ENCODE measurements at regions not wholly inside any gene's neighbourhood (a gene's known extent, or its start where the extent isn't known, plus 50 kb on each side); places are given as distances from the start of the nearest gene placed in this dataset.
"Not testable (repeated sequence)": the region's sequence is repeated elsewhere in the genome, so short reads cannot be mapped to it uniquely, and the experiment has no call there.

DNA sequence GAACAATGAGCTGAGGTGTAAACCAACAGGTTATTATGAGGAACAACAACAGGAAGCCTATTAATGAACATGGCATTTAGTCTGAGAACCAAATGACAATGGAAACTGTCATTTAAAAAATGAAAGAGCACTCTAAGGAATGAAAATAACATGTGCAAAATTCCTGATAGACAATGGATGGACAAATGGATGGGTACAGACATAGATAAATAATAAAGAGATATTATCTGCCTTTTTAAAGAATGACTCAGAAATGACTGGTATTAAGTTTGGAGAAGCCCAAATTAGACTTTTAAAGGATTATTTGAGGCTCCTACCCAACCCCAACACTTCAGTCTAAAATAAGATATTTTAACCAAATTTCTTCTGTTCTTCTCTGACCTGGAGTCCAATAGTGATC, 650.5 kb upstream of the ZNF385D start:
- DNase-seq = no peak

DNA sequence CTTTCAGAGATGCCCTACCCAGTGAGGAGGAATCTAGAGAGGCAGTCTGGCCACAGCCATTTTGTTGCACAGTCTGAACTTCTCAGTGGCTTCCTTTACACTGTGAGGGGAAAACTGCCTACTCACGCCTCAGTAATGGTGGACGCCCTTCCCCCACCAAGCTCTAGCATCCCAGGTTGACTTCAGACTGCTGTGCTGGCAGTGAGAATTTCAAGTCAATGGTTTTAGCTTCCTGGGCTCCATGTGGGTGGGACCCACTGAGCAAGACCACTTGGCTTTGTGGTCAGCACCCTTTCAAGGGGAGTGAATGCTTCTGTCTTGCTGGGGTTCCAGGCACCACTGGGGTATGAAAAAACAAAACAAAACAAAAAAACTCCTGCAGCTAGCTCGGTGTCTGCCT, 663.2 kb upstream of the ZNF385D start:
- no peak for DNase-seq

DNA sequence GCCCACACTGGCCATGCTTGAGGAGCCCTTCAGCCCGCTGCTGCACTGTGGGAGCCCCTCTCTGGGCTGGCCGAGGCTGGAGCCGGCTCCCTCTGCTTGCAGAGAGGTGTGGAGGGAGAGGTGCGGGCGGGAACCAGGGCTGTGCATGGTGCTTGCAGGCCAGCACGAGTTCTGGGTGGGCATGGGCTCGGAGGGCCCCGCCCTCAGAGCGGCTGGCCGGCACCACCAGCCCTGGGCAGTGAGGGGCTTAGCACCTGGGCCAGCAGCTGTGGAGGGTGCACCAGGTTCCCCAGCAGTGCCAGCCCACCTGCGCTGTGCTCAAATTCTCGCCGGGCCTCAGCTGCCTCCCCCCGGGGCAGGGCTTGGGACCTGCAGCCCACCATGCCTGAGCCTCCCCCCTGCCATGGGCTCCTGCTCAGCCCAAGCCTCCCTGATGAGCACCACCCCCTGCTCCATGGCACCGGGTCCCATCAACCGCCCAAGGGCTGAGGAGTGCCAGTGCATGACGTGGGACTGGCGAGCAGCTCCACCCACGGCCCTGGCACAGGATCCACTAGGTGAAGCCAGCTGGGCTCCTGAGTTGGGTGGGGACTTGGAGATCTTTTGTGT, 665.9 kb upstream of the ZNF385D start:
- DNase-seq = not testable (repeated sequence)

DNA sequence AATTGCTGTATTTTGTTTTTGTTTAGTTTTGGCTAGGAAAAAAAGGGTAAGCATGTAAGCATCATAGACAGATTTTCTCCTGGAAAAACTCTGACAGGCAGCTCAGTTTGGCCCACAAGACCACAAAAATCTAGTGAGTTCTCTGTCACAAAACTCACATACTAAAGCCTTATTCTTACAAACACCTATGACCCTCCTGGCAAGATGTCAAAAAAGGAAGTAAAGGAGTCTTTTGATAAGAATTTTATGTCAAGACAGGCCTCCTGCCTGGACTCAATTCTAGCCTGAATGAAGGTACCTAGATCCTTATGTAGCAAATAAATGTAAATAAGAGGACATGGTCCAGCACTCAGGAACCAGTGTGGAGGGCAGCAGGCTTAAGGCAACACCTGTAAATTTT, 668.3 kb upstream of the ZNF385D start:
- DNase-seq = no peak

DNA sequence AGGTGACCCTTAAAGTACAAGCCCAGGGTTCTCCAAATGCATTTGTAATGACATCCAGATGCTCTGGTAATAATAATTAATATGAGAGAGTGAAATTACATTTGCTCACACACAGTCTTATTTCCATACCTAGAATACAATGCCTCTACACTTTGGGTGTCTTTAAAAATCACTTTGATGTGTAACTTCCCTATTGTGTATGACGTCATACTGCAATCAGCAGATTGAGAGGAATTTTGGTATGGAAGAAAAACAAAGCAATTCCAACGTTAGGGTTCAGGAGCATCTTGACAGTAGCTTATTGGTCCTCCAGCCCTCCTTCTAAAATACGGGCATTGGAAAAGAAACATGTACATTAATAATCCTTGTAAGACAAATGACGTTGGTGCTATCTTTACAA, 670.6 kb upstream of the ZNF385D start:
- DNase-seq = no peak

DNA sequence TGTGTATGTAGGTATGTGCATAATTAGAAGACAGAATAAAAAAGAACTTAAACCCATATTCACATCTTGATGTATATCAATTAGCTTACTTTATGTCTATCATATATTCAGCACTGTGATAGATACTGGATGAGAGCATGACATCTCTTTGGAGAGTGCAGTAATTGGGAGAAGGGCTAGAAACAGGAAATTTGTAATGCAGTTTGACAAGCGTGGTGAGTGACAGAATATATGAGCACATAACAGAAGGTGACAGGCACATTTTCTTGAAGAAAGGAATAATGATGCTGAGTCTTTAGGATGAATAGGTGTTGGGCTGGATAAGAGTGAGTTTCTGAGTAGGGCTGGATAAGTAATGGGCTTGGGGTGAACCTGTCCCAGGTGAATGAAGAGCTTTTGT, 680.3 kb upstream of the ZNF385D start:
- DNase-seq = no peak

DNA sequence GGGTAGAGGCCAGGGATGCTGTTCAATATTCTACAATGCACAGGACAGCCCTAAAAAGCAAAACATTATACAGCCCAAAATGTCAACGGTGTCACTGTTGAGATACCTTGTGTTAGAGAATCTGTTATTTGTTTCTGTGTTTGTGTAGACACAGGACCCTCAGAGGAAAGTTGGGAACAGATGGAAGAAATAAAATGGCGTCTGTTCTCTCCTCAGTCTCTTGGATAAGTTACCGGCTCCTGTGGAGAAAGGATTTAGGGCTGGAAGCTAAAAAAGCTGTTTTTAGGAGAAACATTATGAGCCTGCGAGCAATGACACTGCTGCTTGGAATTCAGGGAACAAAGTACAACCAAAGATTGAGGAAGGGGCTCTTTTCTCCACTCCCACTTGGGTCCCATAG, 688.6 kb upstream of the ZNF385D start:
- DNase-seq = no peak

DNA sequence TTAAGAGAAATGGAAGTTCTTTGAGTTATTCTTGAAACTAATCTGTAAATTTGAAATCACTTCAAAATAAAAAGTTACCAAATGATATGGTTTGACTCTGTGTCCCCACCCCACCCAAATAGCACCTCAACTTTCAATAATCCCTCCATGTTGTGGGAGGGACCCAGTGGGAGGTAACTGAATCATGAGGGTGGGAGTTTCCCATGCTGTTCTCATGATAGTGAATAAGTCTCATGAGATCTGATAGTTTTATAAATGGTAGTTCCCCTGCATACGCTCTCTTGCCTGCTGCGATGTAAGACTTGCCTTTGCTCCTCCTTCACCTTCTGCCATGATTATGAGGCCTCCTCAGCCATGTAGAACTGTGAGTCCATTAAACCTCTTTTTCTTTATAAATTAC, 690.7 kb upstream of the ZNF385D start:
- no peak for DNase-seq

DNA sequence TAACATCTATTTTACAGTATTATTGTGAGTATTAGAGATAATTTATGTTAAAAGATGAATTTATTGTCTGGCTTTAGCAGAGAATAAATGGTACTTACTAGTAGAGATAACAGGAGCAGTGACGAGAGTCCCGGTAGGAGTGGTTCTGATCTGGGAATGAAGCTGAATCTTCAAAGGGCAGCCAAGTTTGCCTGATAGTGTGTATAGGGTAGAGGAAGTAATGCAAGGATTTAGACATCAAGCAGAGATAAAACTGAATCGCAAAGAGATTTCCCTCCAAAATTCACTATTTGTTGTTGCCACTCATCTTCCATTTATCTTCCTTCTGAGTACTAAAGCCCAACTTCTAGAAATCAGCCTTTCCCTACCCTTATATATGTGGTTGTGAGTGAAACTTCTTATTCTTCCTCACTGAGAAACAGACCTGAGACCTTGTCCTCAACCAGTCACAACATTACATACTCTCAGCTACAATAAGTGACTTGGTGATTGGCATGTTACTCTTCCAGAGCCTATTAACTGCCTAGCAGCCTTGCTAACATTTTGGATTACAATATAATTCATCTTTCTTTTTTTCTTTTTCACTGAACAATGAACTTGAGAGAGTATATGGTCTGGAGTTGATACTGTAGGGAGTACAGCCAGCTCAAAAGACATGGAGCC, 692.7 kb upstream of the ZNF385D start:
- DNase-seq = no peak

DNA sequence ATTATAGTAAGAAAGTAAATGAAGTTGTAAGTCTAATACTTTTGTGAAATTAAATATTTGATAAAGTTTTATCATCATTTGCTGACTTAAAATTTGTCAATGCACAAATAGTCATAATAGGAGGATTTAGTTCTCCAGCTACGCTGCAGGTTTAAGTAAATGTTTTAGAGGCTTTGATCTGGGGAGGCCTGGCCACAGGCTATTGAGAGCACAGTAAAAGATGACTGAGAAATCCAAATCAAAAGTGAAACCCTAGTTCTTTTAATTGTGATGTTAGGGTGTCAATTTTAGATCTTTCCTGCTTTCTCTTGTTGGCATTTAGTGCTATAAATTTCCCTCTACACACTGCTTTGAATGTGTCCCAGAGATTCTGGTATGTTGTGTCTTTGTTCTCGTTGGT, 694.3 kb upstream of the ZNF385D start:
- DNase-seq = not testable (repeated sequence)

DNA sequence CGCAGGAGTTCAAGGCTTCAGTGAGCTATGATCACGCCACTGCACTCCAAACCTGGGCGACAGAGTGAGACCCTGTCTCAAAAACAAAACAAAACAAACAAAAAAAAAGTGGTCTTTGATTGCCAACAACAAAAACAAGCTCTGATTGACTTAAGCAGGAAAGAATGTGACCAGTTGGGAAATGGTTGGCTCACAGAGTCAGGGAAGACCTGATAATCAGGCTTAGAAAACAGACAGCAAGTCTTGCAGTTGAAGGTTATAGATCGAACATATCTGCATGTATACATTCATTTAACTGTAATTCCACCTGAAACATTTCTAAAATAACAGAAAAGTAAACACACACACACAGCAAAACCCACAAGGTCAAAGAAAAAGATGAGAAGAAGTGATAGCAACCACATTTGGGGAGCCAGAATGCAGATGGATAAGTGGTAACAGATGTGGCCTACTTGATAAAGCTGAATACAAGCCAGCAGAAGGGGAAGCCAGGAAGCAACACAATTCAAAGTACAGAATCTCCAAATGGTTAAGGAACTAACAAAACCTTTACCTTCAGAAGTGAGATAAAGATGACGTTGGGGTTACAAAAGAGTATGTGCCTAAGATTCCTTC, 699.9 kb upstream of the ZNF385D start:
- peak; percentile 37 for DNase-seq

DNA sequence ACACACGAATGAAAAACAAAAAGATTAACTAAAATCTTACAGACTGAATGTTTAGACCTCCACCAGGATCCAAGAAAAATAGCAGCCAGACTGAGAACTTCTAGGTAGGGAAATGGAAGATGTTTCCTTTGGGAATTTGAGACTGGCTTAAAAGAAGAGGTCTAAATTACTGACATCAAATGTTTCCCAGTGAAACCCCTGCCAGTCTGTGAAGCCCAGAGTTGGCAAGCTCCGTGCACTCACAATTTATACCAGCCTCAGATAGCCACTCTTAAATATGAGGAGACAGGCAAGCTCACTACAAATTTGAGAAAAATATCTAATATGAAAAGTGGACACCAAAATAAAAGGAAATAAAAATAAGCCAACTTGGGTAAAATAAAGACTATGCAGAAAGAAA, 700.5 kb upstream of the ZNF385D start:
- no peak for DNase-seq

DNA sequence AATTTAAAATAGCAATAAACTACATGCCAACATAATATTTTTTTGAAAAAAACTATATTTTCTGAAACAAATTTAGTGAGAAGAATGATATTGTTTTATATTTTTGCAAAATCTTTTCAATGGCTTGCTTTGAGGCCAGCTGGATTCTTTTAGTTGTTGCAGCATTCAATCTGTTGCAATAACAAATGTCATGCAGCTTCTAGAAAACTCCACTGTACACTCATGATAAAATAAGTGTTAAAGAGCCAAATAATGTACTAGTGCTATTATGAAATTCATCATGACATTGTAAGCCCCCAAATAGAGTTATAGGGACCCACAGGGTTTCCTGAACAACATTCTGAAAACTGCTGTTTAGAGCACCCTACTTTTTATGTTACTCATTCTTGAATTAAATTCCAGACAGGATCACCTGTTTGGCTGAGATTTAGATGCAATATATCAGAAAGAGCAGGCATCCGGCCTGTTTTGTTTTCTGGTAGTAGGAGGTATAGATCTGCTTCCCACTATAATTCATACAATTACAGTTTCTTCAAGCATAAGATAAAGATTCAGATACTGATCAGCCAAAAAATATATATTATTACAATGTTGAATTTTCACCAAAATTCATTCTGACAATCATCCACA, 703.0 kb upstream of the ZNF385D start:
- DNase-seq = no peak

DNA sequence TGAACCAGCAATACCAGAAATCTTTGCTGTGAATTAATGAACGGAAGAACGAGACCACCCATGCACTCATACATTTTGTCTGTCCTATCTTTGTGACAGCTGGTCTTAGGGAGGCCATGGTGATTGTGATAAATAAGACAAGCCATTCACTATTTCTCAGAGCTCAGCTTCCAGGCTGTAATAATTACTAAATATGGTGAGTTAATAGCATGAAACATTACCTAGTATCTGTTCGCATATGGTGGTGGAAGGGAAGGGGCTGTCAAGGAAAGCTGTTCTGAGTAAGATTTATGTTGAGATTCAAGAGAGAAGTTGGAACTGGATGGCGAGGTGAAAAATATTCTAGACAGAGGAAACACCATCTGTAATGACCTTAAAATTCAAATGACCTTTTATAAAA, 719.0 kb upstream of the ZNF385D start:
- DNase-seq = no peak

DNA sequence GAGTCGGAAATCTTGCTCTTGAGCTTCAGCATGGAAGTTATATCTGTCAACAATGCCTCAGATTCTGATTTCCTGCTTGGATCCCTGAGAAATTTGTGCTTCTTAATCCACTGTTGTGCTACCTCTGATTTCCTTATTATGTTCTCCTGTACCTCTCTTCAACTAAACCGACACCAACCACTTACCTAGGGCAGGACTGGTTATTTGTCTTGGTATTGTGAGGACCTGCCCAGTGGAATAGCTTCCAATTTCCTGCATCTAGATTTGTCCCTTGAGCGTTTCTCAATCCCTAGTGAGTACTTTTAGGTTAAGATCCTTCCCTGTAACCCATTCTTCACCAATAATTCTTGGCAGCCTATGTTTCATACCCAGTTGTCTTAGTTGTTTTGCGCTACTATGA, 720.5 kb upstream of the ZNF385D start:
- no peak for DNase-seq

DNA sequence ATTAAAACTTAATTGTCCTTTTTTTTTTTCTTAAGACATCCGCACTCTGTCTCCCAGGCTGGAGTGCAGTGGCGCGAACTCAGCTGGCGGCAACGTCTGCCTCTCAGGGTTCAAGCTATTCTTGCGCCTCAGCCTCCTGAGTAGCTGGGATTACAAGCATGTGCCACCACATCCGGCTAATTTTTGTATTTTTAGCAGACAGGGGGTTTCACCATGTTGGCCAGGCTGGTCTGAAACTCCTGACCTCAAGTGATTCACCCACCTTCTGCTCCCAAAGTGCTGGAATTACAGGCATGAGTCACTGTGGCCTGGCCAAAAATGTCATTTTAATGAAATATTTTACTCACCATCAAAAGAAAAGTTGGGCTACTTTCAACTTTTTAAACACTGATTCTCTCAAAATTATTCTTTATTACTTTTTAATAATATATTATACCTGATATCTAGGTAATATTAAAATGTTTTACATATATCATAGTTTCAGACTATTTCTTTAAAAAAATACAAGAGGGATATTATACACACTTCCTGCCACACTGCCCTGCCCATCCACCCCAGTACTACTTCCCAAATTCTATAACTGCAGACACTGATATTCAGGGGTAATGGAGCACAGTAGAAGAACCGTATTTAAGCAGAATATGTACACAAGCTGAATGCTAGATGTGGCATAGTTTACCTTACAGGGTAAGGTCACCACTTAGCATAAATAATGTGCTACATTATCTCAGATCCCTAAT, 723.9 kb upstream of the ZNF385D start:
- DNase-seq = peak; percentile 45

DNA sequence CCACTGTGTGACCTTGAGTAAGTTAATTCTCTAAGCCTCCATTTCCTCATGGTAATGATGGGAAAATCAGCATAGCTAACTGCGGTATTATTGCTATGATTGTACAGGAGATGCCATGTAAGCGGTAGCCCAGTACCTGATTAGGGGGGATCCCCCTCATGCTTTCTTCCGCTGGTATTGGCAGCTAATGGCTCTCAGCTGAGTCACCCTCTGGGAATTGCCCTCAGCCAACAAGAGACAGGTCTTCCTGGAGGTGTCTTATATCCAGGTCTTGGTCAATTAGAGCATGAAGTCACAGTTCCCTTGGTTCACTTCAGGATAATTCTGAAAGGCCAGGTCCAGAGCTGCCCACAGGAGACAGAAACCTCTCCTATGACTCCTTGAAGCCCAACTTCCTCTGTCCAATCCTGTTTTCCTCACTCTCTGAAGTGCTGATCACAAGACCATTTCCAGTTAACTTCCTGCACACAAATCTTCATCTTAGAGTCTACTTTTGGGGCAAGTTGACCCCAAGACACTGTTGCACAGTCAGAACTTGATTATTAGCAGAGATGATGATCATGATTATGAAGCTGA, 724.7 kb upstream of the ZNF385D start:
- DNase-seq = no peak

DNA sequence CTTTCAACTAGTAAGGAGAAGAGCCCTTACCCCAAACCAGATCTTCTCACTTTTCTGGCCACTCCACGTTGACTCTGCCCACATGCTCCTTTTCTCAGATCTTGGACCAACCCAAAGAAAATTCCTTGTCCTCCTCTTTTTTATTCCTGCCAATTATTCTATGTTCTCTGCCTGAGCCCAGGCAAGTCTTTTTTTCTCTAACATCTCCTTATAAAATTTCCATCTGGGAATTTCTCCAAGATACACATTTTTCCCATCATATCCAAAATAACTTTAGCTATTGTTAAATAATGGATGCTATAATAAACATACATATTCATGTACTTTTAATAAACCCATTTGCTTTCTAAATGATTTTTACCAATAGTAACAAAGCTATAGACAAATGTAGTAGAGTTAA, 726.0 kb upstream of the ZNF385D start:
- DNase-seq = no peak

DNA sequence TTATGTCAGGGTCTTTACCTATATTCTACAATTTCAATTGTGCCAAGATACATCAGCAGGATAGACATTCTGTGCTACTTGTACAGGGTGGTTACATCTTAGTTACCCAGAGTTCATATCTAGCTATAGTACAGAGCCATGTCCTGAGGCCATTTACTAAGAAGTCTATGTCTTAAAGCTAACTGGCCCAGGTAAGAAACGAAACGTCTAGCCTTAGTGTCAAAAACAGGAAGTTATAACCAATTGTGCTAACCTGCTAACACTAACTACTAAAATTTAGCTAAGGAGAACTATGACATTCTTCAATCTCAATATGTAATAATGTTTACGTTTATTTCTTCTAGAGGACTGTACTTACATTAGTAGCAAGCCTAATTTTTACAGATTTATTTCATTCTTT, 717.2 kb upstream of the UBE2E2 start:
- no peak for DNase-seq

DNA sequence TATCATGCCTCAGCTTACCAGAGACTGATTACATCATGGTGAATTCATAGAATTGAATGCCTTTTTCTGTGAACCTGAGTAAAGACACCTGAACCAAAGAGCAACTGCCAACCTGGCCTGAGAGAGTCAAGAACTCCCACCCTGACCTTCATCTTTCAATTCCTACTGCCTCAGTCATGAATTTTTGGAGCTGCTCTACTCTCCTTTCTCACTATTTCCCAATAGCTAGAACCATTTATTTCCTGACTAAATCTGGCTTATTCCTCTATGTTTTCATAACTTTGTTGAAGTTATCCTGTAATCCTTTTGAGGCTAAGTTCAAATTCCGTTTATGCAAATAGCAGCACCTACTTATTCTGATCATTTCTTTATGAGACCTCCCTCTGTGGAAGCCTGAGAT, 712.4 kb upstream of the UBE2E2 start:
- DNase-seq = no peak

DNA sequence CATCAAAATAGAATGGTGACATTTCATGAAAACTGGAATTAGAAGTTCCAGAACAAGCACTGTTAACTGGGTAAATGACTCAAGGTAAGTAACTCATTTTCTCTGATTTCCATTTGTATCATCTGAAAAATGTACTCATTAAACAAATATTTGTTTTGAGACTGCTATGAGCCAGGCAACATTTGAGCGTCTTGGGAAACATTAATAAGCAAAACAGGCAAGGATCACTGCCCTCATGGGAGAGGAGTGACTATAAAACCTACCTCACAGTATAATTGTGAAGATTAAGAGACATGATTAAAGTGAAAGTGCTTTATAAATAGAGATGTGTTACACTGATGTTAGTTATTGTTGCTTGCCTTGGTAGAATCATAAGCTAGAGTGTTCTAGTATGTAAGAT, 711.8 kb upstream of the UBE2E2 start:
- no peak for DNase-seq

DNA sequence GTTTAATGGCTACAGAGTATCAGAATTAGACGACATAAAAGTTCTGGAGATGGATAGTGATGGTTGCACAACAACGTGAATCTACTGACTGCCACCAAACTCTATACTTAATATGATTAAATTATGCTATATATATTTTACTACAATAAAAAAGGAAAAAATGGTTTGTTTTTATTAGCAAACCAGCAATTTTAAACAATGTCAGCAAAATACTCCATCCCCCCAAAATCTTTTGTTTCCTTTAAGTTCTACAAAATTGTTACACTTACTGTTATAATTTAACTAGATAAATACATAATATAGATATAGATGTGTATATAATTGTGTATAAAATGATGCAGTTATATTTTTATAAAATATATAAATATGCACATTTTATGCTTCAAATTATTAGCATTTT, 710.8 kb upstream of the UBE2E2 start:
- DNase-seq = no peak

DNA sequence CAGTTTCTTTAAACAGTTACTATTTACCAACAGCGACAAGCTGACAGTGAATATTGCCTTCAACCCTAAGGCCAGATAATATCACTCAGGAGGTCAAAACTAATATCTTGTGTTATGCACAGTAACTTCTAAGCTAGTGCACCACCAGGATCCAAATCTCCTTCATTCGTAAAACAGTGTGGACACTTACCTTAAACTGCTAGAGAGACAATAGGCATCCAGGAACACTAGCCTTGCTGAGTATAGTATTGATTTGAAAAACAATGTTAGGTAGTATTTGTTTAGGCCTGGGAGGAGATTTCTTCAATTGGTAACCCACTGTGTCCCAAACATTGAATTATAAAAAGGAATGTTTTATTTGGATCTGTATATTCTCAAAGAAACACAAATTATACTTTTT, 707.9 kb upstream of the UBE2E2 start:
- DNase-seq = no peak
